ENCODE measurements at regions not wholly inside any gene's neighbourhood (a gene's known extent, or its start where the extent isn't known, plus 50 kb on each side); places are given as distances from the start of the nearest gene placed in this dataset.
A peak's percentile ranks its signal among the peaks of the same experiment; 100 is the strongest.

GRCh38 chr11:128058580-128059208, 528.7 kb downstream of the ETS1 start:
- intact Hi-C loops (cut with micrococcal nuclease), result no loop called here
- no peaks in the 10 kb centered on the region for H3K27me3 Mint-ChIP-seq (ENCODE audit: insufficient read depth, unreplicated experiment)
- no peaks in the 10 kb centered on the region for H3K36me3 Mint-ChIP-seq (ENCODE audit: insufficient read depth, unreplicated experiment)
- BruUV-seq (replicated peaks), result no TSS peak
- H3K9me3 Mint-ChIP-seq (ENCODE audit: unreplicated experiment), result no peaks in the 10 kb centered on the region
- no peak for TF ChIP-seq CTCF (IDR thresholded peaks at IDR 0.05; ENCODE audit: unreplicated experiment)
- H3K27ac Mint-ChIP-seq (ENCODE audit: low read depth, unreplicated experiment), result no peak overlapping the region
- DNase-seq (ENCODE audit: unreplicated experiment), result no peak
- H3K4me3 Mint-ChIP-seq (ENCODE audit: unreplicated experiment), result no peak overlapping the region
- ChIA-PET CTCF (interaction anchor here (0.6 to 2.2 kb wide), 3 partner anchors 99 to 786 kb away, joined by 3 to 8 read pairs (median 3); no protein-coding TSS in a partner anchor), POLR2A (interaction anchor here (1.5 kb wide), 1 partner anchor 20 kb away, joined by 3 read pairs; no protein-coding TSS in a partner anchor)
- peaks cover 33% of the 10 kb centered on the region for H3K4me1 Mint-ChIP-seq (ENCODE audit: insufficient read depth, unreplicated experiment)

- BruUV-seq (replicated peaks), result no TSS peak
- ChIA-PET CTCF (interaction anchor here (0.6 to 2.2 kb wide), 2 partner anchors 100 to 787 kb away, joined by 3 to 8 read pairs; no protein-coding TSS in a partner anchor), POLR2A (interaction anchor here (1.5 kb wide), 1 partner anchor 19 kb away, joined by 3 read pairs; no protein-coding TSS in a partner anchor)
- Mint-ChIP-seq H3K4me3 (ENCODE audit: unreplicated experiment) (no peak overlapping the region), H3K36me3 (ENCODE audit: insufficient read depth, unreplicated experiment) (no peaks in the 10 kb centered on the region), H3K9me3 (ENCODE audit: unreplicated experiment) (no peaks in the 10 kb centered on the region), H3K27ac (ENCODE audit: low read depth, unreplicated experiment) (peak overlapping the region; percentile 28), H3K4me1 (ENCODE audit: insufficient read depth, unreplicated experiment) (peaks cover 41% of the 10 kb centered on the region), H3K27me3 (ENCODE audit: insufficient read depth, unreplicated experiment) (no peaks in the 10 kb centered on the region)
- TF ChIP-seq CTCF (IDR thresholded peaks at IDR 0.05; ENCODE audit: unreplicated experiment), result no peak
- DNase-seq (ENCODE audit: unreplicated experiment), result peak; percentile 13
- intact Hi-C loops (cut with micrococcal nuclease), result no loop called here
These were observed 529.5 kb downstream of the ETS1 start for GRCh38 chr11:128057786-128058395.

GRCh38 chr11:128055576-128056217, 531.7 kb downstream of the ETS1 start:
- Mint-ChIP-seq H3K4me3 (ENCODE audit: unreplicated experiment) (no peak overlapping the region), H3K9me3 (ENCODE audit: unreplicated experiment) (no peaks in the 10 kb centered on the region), H3K27me3 (ENCODE audit: insufficient read depth, unreplicated experiment) (no peaks in the 10 kb centered on the region), H3K4me1 (ENCODE audit: insufficient read depth, unreplicated experiment) (peaks cover 53% of the 10 kb centered on the region), H3K27ac (ENCODE audit: low read depth, unreplicated experiment) (peak overlapping the region; percentile 84), H3K36me3 (ENCODE audit: insufficient read depth, unreplicated experiment) (no peaks in the 10 kb centered on the region)
- no peak for DNase-seq (ENCODE audit: unreplicated experiment)
- ChIA-PET POLR2A (interaction anchor here (0.6 to 1.0 kb wide), 3 partner anchors 18 to 591 kb away, joined by 3 to 4 read pairs (median 3); no protein-coding TSS in a partner anchor), CTCF (interaction anchor here (0.7 to 1.4 kb wide), 2 partner anchors 16 to 102 kb away, joined by 4 to 9 read pairs; no protein-coding TSS in a partner anchor)
- BruUV-seq (replicated peaks), result no TSS peak
- no peak for TF ChIP-seq CTCF (IDR thresholded peaks at IDR 0.05; ENCODE audit: unreplicated experiment)
- intact Hi-C loops (cut with micrococcal nuclease), result no loop called here

Data from MCF 10A (cell line).